Suppressor macrophage (primary cell): ENCODE measurements at regions not wholly inside any gene's neighbourhood (a gene's known extent, or its start where the extent isn't known, plus 50 kb on each side); places are given as distances from the start of the nearest gene placed in this dataset.

Experiments
- DNase-seq, 4 experiments: peaks; one replicate each; pipeline ENCODE4 v3.0.0-alpha.2; 2020 to 2022

DNA sequence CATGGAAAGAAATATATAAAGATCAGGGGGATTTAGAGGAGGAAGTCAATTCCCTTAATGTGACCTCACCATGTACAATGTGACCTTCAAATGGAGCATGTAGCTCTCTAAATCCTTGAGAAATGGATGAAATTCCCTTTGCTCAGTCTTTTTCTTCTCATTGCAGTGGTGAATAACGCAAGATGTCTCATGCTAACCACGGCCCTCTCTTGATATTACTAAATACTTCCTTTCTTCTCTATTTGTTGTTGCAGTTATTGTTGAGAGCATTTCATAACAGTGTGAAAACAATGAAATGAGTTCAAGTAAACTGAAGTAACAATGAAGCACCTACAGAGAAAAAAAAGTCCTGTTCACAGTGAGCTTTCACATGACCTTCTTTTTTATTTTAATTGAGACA, 55.6 kb downstream of the ZNF281 start:
- peak; percentile 62 to 94 (median 78) for DNase-seq

GRCh38 chr1:200353232-200353631, 56.6 kb downstream of the ZNF281 start:
- no peak for DNase-seq

- peak; percentile 47 to 84 (median 68) for DNase-seq
These were observed 57.8 kb downstream of the ZNF281 start for GRCh38 chr1:200351826-200352549.

- DNase-seq = no peak
These were observed 58.4 kb downstream of the ZNF281 start for GRCh38 chr1:200351425-200351824.

DNA sequence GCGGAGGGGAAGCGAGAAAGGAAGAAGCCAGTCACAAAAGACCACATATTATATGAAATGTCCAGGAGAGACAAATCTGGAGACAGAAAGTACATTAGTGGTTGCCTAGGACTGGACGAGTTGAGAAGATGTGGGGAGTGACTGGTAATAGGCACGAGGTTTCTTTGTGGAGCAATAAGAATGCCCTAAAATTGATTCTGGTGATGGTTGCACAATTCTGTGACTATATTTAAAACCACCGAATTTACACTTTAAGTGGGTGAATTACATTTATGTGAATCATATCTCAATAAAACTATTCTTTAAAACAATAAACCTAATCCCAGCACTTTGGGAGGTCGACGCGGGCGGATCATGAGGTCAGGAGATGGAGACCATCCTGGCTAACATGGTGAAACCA, 63.1 kb downstream of the ZNF281 start:
- peak; percentile 65 to 88 (median 78) for DNase-seq

DNA sequence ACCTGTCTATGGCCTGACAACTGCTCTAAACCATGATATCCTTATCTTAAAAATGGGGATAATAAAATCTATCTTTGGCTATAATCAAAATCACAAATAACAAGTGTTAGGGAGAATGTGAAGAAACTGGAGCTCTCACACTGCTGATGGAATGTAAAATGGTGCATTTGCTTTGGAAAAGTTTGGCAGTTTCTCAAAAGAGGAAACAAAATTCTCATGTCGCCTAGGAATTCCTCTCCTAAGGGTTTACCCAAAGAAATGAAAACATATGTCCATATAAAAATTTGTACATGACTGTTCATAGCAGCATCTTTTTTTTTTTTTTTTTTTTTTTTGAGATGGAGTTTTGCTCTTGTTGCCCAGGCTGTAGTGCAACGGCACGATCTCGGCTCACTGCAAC, 64.3 kb downstream of the ZNF281 start:
- DNase-seq = no peak

- DNase-seq = no peak
These were observed 66.0 kb downstream of the ZNF281 start for GRCh38 chr1:200343874-200344273.

GRCh38 chr1:200342511-200343311, 67.1 kb downstream of the ZNF281 start:
- peak in 2 of 4 experiments; percentile 23 to 42 for DNase-seq

GRCh38 chr1:200338451-200338850, 71.4 kb downstream of the ZNF281 start:
- DNase-seq = no peak

- no peak for DNase-seq
These were observed 72.0 kb downstream of the ZNF281 start for GRCh38 chr1:200337831-200338230.

DNA sequence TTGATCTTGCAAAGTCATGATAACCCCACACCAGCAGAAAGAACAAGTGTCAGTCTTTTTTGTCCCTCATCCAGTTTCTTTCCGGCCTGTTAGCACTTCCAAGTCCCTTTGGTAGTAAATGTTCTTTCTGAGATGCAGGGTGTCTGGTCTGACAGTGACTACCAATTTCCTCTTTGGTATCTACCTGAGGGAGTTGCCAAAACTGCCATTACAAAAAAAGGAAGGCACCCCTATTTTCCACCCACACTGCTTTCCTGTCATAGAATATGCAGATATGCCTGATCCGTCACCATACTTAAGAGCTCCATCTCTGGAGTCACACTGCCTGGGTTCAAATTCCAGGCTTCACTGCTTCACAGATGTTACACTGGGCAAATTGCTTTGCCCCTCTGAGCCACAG, 72.4 kb downstream of the ZNF281 start:
- peak in 2 of 4 experiments; percentile 23 to 28 for DNase-seq

DNA sequence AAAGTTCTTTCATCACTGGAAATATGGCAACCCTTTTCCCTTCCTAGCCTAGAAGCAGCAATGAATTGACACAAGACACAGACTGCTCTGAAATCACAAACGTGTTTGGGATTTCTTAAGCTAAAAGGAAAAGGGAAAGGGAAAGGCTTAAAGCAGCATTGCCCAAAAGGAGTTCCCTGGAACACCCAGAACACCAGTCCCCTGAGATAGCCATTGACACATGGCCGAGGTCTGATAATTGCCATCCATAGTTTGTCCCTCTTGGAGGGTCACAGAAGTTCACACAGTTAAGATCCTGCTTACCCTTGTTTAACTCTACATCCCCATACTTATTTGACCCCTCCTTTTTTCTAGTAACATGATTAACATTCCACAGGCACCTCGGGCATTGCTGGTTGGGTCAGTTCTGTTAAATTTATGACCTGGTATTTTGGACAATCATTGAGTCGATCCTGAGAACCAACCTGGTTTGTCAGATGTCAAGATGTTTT, 72.9 kb downstream of the ZNF281 start:
- DNase-seq = no peak

DNA sequence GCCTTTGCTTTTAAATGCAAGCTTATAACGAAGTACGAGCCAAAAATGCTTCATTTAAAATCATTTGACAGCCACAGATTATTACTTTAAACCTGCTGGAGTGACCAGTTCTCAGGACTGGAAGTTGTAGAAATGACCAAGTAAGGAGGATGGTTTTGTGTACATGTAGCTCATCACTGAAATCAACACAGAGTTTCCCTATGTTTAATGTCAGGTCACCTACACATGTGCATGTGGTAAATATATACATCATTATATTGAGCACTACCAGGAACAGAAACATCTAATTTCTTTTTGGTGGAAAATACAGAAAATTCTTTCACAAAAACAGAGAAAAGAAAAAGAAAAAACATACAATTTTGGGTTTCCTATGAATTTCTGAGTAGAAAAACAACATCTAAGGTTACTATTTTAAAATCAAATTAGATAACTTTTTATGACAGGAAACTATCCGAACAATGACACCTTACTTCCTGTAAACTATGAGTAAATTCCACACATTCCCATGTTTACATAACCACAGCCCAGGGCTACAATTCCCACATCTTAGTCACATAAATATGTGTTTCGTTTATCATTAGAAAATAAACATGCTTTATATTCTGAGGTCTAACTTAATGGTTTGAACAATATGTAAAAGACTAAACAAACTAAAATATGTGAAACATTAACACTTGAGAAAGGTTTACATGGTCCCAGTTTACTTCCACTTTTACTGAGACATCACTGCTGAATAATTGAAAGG, 73.6 kb downstream of the ZNF281 start:
- DNase-seq = no peak

DNA sequence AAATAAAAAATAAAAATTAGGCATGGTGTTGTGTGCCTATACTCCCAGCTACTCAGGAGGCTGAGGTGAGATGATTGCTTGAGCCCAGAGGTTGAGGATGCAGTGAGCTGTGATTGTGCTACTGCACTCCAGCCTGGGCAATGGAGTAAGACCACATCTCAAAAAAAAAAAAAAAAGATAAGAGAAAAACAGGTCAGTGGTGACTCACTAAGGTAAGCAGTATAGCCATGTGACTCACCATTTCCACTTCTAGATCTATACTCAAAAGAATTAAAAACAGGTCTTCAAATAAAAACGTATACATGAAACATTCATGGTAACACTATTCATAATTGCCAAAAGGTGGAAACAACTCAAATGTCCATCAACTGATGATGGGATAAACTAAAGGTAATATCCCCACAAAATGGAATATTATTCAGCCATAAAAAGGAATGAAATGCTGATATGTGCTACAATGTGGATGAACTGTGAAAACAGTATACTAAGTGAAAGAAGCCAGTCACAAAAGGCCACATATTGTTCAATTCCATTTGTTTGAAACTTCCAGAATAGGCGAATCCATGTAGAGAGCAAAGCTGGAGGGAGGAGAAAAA, 75.1 kb downstream of the ZNF281 start:
- no peak for DNase-seq

DNA sequence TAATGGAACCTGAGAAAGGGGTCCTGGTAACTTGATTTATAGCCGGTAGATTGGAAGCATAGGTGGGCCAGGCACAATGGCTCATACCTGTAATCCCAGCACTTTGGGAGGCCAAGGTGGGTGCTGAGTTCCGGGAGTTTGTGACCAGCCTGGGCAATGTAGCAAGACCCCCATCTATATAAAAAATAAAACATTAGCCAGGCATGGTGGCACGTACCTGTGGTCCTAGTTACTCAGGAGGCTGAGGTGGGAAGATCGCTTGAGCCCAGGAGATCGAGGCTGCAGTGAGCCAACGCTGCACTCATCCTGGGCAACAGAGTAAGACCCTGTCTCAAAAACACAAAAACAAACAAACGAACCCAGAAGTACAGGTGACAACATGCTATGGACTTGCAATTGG, 76.5 kb downstream of the ZNF281 start:
- DNase-seq = no peak

- no peak for DNase-seq
These were observed 77.1 kb downstream of the ZNF281 start for GRCh38 chr1:200332716-200333115.

DNA sequence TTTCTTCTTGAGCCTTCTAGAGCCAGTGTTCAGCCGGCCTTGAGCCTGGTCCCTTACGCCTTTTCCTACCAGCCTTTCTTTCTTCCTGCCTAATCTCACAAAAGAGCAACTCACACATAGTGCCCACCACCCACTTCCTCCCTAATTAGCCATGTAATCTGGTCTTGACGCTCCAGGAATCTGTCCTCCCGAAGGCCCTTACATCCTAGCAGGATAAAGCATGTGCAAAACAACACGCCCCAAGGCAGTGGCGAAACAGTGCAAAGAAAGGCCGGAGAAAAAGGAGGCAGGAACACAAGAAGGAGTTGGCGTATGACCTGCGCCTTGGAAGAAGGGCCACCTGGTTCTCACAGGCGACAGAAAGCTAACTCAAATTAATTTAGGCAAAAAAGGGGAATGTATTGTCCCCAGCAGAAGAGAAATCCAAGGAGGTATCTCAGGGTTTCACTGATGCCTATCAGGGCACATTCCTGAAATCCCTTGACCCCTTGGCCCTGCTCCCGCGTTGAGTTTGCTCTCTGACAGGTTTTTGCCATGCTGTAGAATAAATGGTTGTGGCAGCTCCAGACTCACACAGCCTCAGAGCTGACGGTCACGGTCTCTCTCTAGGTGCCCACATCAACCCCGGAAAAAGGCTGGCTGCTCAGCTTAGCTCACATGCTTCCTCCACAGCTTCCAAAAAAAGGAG, 79.0 kb downstream of the ZNF281 start:
- DNase-seq = no peak

DNA sequence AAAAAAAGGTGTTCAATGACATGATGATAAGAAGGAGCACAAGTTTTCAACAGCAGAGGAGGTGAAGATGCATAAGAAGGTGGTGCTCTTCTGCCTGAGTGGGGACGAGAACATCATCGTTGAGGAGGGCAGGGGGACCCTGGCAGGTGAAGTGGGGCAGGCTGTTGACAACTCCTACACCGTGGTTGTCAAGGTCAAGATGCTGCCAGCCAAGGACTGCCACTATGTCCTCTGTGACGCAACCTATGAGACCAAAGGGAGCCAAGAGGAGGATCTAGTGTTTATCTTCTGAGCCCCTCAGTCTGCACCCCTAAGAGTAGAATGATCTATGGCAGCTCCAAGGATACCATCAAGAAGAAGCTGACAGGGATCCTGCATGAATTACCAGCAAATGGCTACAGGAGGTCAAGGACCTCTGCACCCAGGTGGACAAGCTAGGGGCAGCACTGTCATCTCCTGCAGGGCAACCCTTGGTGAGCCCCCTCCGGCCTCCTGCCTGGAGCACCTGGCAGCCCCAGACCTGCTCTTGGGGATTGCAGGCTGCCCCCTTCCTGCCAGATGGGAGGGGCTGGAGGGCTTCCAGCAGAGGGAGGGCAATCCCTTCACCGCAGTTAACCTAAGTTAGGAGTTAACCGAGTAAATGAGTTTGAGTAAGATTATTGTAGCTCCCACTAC, 80.5 kb downstream of the ZNF281 start:
- no peak for DNase-seq

GRCh38 chr1:200328379-200328778, 81.5 kb downstream of the ZNF281 start:
- DNase-seq = no peak

GRCh38 chr1:200323856-200324400, 85.9 kb downstream of the ZNF281 start:
- no peak for DNase-seq

GRCh38 chr1:200319148-200319547, 90.7 kb downstream of the ZNF281 start:
- DNase-seq = peak; percentile 37 to 71 (median 56)
